Psoas muscle (tissue), 7 donors: ENCODE measurements at regions not wholly inside any gene's neighbourhood (a gene's known extent, or its start where the extent isn't known, plus 50 kb on each side); places are given as distances from the start of the nearest gene placed in this dataset.
A peak's percentile ranks its signal among the peaks of the same experiment; 100 is the strongest.

Experiments used
- ATAC-seq, 4 donors: fragments of 200-7000 bp; cut with Tn5 transposase; one replicate each; pipeline ENCODE4 v1.9.1; 2020; ENCODE audit warnings: moderate library complexity in 3 of 4, mild to moderate bottlenecking in 2 of 4
- DNase-seq, 2 donors: peaks; one replicate each; pipeline ENCODE4 v3.0.0-alpha.2; 2020
- H3K27ac ChIP-seq: fragments of 200-600 bp; one replicate; pipeline ENCODE4 v1.8.0; 2022
- H3K27me3 ChIP-seq, 3 donors: fragments of 200-600 bp in 1 of 3; one replicate each; pipeline versions ENCODE4 v1.6.1 to v1.8.0; 2013 to 2022; ENCODE audit warnings: low read length in 2 of 3, mild to moderate bottlenecking in 2 of 3, moderate library complexity in 1 of 3; ENCODE audit not compliant: insufficient read depth in 3 of 3
- H3K36me3 ChIP-seq, 2 donors: fragments of 200-600 bp in 1 of 2; one replicate each; pipeline versions ENCODE4 v1.6.1 to v1.8.0; 2013 to 2022; ENCODE audit warnings: low read depth in 1 of 2, mild to moderate bottlenecking in 1 of 2, moderate library complexity in 1 of 2; ENCODE audit not compliant: insufficient read depth in 1 of 2
- H3K4me1 ChIP-seq: fragments of 200-600 bp; one replicate; pipeline ENCODE4 v1.8.0; 2022
- H3K4me3 ChIP-seq: fragments of 200-600 bp; one replicate; pipeline ENCODE4 v1.8.0; 2022; ENCODE audit warnings: mild to moderate bottlenecking
- H3K9me3 ChIP-seq: fragments of 200-600 bp; one replicate; pipeline ENCODE4 v1.8.0; 2022
- WGBS, 3 donors: extraction: QIAGEN DNeasy Blood & Tissue Kit; methylation state at CpG; one replicate each; pipeline versions ENCODE4 v1.1.6 to v1.1.7; 2013; 5-methylcytosine and 5-hydroxymethylcytosine counted together
- intact Hi-C, 2 donors: fragments of 100-400 bp; cut with DNase I; formaldehyde crosslinking; loops; one replicate each; pipeline versions ENCODE4 v1.11.0 to v1.14.2; 2022
- TF ChIP-seq, protein P1 (sequence below): fragments of 200-600 bp; IDR thresholded peaks from one replicate; pipeline ENCODE4 v1.8.0; 2022; ENCODE audit warnings: antibody characterized with exemption
- donor health status: healthy with polysubstance abuse.
- donor health status: DM: no; HTN: no; CAD: no; lungs with moderate emphysema.
- donor health status: Bipolar disorder and iron deficiency.
- donor health status: healthy.
- donor health status: DM: yes; HTN: yes; CAD: no.
- donor health status: DM: no; HTN: no; CAD: no.
- donor health status: DM: yes; HTN: yes; CAD: no.

DNA sequence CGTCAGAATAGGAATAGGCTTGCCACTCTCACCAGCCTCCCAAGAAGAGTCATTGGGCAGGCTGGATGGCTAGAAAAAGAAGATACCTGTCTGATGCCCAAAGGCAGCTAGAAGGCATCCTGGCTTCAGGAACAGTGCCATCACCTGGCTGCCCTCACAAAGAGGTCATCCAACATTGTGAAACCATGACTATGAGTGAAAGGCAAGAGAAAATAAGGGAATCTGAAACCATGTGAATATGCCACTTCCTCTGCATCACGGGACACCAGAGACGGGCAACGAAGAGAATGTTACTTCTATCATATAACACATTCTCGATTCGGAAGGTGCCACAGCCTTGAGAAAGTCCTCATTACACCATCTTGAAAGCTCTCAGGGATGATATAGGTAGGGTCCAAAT is 182.0 kb downstream of the DAD1 start:
- no peak overlapping the region for H3K4me3 ChIP-seq
- no peak overlapping the region for H3K27ac ChIP-seq
- H3K9me3 ChIP-seq = no peaks in the 10 kb centered on the region
- DNase-seq (no peak), ATAC-seq (no peak)
- no peaks in the 10 kb centered on the region for H3K36me3 ChIP-seq
- 75 to 81% (median 79%) methylated on average over 6 of the region's 6 CpGs for WGBS, 3 donors
- intact Hi-C loops = no loop called here
- TF ChIP-seq, protein P1, sequence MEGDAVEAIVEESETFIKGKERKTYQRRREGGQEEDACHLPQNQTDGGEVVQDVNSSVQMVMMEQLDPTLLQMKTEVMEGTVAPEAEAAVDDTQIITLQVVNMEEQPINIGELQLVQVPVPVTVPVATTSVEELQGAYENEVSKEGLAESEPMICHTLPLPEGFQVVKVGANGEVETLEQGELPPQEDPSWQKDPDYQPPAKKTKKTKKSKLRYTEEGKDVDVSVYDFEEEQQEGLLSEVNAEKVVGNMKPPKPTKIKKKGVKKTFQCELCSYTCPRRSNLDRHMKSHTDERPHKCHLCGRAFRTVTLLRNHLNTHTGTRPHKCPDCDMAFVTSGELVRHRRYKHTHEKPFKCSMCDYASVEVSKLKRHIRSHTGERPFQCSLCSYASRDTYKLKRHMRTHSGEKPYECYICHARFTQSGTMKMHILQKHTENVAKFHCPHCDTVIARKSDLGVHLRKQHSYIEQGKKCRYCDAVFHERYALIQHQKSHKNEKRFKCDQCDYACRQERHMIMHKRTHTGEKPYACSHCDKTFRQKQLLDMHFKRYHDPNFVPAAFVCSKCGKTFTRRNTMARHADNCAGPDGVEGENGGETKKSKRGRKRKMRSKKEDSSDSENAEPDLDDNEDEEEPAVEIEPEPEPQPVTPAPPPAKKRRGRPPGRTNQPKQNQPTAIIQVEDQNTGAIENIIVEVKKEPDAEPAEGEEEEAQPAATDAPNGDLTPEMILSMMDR = no peak
- H3K27me3 ChIP-seq = peaks cover 0 to 4% (median 0%) of the 10 kb centered on the region in 3 donors
- no peaks in the 10 kb centered on the region for H3K4me1 ChIP-seq

DNA sequence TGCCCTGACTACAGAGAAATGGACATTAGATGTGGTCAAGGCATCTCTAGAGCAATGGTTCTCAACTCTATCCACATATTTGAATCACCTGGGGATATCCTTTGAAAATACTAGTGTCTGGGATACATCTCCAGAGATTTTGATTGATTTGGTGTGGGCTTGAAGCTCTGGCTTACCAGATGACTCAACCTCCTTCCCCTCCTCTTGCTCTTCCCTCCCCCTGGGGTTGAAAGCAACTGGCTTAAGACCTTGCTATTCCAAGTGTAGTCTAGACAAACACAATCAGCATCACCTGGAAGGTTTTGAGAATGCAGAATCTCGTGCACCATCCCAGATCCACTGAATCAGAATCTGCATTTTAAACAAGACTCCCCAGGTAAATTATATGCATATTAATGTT is 183.8 kb downstream of the DAD1 start:
- DNase-seq (no peak), ATAC-seq (no peak)
- H3K27ac ChIP-seq = no peak overlapping the region
- intact Hi-C loops = no loop called here
- no peaks in the 10 kb centered on the region for H3K9me3 ChIP-seq
- 59 to 88% (median 73%) methylated on average over 1 of the region's 1 CpG for WGBS, 3 donors
- peaks cover 0 to 4% (median 0%) of the 10 kb centered on the region in 3 donors for H3K27me3 ChIP-seq
- H3K4me1 ChIP-seq = no peaks in the 10 kb centered on the region
- no peaks in the 10 kb centered on the region for H3K36me3 ChIP-seq
- TF ChIP-seq, protein P1 = no peak
- no peak overlapping the region for H3K4me3 ChIP-seq

GRCh38 chr14:22403296-22403695 is 185.7 kb downstream of the DAD1 start:
- no peaks in the 10 kb centered on the region for H3K9me3 ChIP-seq
- intact Hi-C loops = no loop called here
- no peak for DNase-seq
- peaks cover 0 to 4% (median 0%) of the 10 kb centered on the region in 3 donors for H3K27me3 ChIP-seq
- H3K36me3 ChIP-seq = no peaks in the 10 kb centered on the region
- no peak overlapping the region for H3K27ac ChIP-seq
- ATAC-seq = no peak
- no peaks in the 10 kb centered on the region for H3K4me1 ChIP-seq
- TF ChIP-seq, protein P1 = no peak
- H3K4me3 ChIP-seq = no peak overlapping the region
- 85 to 89% (median 86%) methylated on average over 4 of the region's 4 CpGs for WGBS, 3 donors

GRCh38 chr14:22400655-22401259 is 188.3 kb downstream of the DAD1 start:
- ATAC-seq = peak in 1 of 4 donors; percentile 43

More at GRCh38 chr14:22400655-22401259, 188.3 kb downstream of the DAD1 start:
- Histone ChIP-seq H3K36me3 (no peaks in the 10 kb centered on the region), H3K4me1 (no peaks in the 10 kb centered on the region), H3K27ac (peak overlapping the region; percentile 8), H3K9me3 (no peaks in the 10 kb centered on the region), H3K27me3 (no peaks in the 10 kb centered on the region), H3K4me3 (no peak overlapping the region)
- WGBS, 3 donors = 12 to 28% (median 15%) methylated on average over 3 of the region's 3 CpGs
- DNase-seq = no peak
- intact Hi-C loops = no loop called here
- TF ChIP-seq, protein P1 = no peak
